GM08714 (cell line): ENCODE measurements at regions not wholly inside any gene's neighbourhood (a gene's known extent, or its start where the extent isn't known, plus 50 kb on each side); places are given as distances from the start of the nearest gene placed in this dataset.

ENCODE experiments used
- H3K4me3 ChIP-seq: fragments of 200-500 bp; sonication (Bioruptor generic); 2 replicates; pipeline ENCODE4 v1.5.1; 2014; ENCODE audit warnings: mild to moderate bottlenecking, low read length, inconsistent platforms
- ZNF274 ChIP-seq: IDR thresholded peaks from 2 replicates; pipeline ENCODE4 v1.6.1; 2012; ENCODE audit warnings: mild to moderate bottlenecking, low read depth, low read length

DNA sequence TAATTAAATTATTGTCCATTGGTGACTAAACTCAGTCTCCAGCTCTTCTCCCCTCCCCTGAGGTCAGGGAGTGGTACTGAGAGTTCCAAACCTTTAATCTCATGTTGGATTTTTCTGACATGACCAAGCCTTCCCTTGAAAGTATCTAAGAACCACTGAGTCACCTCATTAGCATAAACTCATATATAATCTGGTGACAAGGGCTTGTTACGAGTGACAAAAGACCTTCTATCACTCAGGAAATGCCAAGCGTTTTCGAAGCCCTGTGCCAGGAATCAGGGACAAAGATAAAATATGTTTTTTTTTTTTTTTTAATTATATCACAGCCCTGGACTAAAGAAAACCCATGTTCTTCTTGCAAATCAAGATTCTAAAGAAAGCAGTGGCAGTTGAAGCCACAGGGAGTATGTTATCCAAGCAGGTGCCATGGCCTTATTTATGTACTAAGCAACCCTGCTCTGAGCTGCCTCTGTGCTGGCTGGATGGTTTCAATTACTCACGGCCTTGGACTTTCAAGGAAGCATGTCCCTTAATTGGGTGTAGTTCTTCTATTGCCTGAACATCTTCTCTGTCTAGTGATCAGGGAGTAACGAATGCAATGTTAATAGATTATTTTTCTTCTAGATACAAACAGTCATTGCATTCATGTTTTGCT lies 169.0 kb upstream of the PRKCQ start:
- H3K4me3 ChIP-seq, result no peak overlapping the region
- no peak for TF ChIP-seq ZNF274

DNA sequence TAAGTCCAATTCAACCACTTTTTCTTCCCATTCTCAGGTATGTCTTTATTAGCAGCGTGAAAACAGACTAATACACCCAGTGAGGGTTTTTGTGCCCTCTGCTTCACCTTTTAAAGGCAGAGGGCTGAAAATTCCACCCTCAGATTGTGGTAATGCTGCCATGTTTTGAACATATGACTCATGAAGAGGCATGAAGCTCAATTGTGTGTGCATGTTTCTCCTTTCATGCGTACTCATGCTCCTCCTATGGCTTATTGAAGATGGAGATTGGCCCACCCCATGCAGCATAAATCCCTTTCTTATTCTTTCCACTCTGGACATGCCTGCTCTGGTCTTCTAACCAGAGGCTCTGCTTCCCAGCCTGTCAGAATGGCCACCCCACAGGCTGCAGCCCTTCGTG lies 168.0 kb upstream of the PRKCQ start:
- no peak overlapping the region for H3K4me3 ChIP-seq
- TF ChIP-seq ZNF274, result no peak

DNA sequence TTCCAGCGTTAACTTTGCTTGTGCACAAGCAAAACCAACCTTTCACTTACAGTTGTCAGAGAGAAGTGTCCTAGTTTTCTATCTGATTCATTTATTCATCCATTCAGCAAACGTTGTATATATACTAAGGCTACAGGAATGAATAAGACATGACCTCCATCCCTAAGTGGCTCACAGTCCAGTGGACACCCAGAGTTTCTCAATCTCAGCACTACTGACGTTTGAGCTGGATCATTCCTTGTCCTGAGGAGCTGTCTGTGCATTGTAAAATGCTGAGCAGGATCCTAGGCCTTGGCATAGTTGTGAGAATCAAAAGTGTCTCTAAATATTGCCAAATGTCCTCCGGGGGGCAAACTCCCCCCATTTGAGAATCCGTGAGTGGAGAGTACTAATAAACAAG lies 166.7 kb upstream of the PRKCQ start:
- H3K4me3 ChIP-seq, result no peak overlapping the region
- no peak for TF ChIP-seq ZNF274

DNA sequence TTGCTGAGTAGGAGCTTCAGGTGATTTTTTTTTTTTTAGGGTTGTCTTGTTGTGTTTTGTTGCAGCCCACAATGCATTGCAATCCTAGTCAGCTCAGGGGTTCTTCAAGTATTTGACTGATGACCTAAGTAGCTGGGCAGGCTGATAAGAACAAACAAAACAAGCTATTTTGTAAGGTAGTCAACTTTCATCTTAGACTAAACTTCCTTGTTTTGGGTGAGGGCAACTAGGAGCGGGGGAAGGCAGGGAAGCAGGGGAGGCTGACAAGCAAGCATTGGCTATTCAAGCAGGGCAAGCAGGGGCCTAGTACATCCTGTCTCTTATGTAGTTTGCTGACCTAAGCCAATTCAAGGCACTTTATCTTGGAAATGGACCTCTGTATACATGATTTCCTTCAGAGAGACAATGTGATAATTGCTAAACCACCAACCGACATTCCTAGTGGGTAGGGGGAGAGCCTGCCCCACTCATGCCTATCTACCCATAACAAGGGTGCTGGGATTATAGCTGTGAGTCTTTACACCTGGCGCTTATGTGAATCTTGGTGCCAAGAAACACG lies 163.3 kb upstream of the PRKCQ start:
- TF ChIP-seq ZNF274, result no peak
- no peak overlapping the region for H3K4me3 ChIP-seq

DNA sequence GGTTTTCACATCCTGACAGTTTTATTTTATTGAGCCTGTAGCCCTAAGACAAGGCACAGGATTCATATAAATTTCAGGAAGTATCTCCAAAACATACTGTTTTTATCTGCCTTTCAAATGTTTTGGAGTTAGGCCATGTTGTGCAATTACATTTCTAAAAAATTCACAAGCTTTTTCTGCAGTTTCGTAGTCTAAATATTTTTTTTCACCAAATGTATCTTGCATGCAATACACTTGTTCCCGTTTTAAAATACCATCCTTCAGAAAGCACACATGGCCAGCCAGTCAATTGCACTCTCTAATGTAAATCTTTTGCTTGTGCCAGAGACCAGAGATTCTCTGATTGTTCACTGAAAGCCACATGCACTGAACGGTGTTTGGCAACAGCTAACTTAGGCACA lies 161.5 kb upstream of the PRKCQ start:
- no peak for TF ChIP-seq ZNF274
- no peak overlapping the region for H3K4me3 ChIP-seq

DNA sequence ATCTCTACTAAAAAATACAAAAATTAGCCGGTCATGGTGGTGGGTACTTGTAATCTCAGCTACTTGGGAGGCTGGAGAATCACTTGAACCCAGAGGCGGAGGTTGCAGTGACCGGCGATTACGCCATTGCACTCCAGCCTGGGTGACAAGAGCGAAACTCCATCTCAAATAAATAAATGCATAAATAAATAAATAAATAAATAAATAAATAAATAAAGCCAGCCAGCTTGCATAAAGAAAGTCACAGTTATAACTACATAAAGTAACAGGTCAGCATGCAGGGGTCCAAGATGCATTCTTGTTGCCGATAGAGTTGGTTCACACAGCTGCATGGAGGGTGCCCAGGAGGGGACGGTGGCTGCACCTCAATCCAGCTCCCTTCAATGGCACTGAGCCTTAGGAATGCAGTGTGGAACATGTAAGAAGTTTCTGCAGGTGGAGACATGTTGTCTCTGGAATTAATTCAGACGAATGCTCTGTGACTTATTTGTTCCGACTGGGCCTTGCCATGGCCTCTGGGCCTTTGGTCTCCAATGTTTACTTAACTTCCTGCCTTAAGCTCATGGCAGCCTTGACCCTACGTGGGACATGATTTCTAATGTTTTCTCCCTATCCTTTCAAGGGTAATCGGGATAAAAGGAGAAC lies 159.6 kb upstream of the PRKCQ start:
- no peak for TF ChIP-seq ZNF274
- H3K4me3 ChIP-seq, result no peak overlapping the region

DNA sequence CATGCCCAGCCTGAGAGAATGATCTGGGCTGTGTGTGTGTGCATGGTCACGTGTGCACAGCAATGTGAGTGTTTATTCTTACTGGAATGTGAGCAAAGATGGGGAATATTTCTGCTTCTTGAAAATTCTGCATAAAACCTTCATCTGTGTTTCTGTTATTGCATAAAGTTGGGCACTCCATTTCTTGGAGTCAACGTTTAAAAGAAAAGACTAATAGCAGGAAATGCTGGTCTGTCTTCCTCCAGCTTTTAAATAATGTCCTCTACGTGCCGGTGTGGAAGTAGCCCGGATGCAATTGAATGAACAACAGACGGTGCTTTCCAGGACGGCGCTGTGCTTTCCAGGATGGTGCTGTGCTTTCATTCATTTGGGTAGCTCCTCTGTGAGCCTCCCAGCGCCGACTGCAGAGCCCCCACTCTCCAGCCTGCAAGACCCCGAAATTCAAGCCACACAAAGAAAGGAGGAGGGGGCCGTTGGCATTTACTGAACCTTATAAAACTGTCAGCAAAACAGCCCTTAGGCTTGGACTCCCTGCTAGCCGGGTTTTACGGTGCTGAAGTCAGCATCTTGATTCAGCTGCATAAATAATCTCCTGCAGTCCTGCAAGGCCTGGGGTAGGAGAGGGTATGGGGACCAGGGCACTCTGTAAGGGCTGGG lies 158.2 kb upstream of the PRKCQ start:
- H3K4me3 ChIP-seq, result no peak overlapping the region
- TF ChIP-seq ZNF274, result no peak

DNA sequence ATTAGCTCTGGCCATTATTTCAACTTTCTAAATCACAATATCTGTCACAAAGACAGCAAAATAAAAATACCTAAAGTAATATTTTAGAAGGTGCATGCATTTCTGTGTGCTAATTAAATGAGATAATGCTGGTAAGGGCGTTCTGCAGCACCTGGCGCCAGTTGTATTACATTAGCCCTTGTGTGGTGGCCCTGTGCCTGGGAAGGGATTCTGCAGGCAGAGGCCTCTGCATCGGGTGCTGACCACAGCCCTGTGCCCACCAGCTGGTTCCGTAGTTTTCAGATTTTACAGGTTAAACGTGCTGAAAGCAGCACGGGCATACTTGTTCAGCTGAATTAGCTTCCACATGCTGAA lies 157.7 kb upstream of the PRKCQ start:
- TF ChIP-seq ZNF274, result no peak
- no peak overlapping the region for H3K4me3 ChIP-seq

DNA sequence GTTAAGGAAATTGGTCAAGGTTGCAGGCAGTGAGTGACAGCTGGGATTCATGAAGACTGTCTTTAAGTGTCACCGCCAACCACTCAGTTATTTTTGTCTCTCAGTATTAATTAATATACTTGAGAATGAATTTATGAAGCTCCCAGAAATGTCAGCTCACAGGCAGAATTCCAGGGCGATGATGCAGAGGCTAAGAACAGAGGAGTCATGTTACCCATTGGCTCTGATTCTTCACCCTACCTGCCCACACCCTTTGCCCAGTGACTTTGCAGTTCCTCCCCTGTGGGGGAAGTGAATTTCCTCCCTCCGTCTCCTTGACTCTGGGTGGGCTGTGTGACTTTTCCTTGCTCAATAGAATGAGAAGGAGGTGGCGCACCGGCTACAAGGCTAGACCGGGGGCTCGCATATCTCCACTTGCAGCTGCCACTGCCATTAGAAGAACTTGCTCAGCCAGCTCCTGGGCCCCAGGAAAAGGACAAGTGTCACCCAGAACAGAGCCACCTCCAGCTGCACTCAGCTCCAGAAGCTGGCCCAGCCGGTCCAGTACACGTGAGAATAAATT lies 157.1 kb upstream of the PRKCQ start:
- no peak for TF ChIP-seq ZNF274

DNA sequence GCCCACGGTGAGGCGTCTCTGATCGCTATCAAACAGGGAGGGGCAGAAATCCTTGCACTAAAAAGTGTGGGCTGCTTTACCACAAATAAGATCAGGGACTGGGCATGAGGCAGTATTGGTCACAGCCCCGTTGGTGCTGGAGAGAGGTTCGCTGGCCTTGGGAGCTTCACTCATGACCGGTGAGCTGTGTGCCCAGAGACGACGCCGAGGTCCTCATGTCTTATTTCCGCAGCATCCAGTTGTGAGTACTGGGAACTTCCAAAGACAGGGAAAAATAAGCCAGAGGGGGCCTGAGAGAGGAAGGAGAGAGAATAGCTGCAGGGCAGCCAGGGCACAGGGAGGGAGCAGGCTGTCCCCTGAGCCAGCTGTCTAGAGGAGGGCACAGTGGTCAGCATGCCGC lies 154.2 kb upstream of the PRKCQ start:
- TF ChIP-seq ZNF274, result no peak
- H3K4me3 ChIP-seq, result no peak overlapping the region

More for the DNA sequence above, 157.1 kb upstream of the PRKCQ start:
- H3K4me3 ChIP-seq, result no peak overlapping the region

DNA sequence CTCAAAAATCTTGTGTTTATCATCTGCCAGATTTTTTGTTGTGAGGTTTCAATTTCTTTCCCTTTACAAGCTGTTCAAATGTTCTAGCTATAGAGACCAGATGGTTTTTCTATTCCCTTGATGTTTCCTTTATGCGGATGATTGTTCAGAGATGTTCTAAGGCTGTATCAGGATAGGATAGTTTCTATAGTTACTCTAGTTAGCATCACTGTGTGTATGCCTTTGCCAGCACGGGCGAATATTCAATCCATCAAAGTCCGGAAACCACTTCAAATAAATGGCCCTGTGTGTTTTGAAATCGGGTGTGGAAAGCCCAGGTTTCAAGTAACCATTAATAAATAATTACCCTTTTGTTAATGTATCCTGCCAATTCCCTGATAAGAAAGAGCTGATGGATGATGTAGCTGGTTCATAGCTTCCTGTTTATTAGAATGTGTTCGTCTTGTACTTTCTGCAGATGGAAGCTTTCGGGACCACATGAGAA lies 149.8 kb upstream of the PRKCQ start:
- TF ChIP-seq ZNF274, result no peak
- H3K4me3 ChIP-seq, result no peak overlapping the region

DNA sequence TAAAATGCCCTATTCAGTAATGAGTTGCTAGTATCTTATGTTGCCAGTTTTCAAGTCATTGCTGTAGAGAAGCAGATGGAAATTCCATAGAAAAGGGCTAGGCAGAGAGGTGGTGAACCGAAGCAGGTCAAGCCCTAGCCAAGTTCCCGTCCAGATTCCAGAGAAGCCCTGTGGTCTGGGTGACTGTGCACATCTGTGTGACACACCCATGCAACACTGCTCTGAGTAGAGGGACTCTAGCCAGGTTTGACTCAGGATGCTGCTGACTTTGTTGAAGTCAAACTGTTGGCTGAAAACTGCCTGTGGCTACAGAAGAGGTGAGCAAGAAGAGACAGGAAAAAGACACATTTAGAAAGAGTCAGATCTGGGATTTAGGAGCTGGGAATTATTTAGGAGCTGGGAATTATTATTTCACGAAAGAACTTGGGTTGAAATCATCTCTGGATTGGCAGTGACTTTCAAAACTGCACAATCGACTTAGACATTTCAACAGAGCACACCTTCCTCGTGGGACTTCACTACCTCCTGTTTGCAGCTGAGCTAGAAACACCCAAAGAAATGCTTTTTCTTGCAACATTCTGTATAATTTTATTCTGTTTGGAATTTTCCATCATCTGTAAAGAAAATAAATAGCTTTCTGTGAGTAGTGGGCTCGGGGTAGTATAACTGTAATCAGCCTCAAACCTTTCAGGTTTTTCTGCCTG lies 149.1 kb upstream of the PRKCQ start:
- no peak for TF ChIP-seq ZNF274
- no peak overlapping the region for H3K4me3 ChIP-seq

DNA sequence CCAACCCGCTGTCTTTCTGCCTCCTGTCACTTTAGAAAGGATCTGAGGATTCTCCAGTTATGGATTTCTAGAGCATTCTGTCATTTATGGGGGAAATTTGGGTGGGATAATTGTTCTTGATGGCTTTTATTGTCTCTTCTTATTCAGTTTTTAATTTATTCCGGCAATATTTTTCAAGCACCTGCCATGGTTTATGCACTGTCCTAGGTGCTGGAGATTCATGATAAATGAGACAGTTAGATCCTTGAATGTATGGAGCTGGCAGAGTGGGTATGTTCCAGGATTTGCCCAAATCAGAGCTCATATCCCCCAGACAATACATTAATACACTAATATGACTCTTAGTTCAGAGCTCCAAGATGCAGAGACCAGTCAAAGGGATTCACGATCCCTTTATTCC lies 146.8 kb upstream of the PRKCQ start:
- no peak overlapping the region for H3K4me3 ChIP-seq
- no peak for TF ChIP-seq ZNF274

DNA sequence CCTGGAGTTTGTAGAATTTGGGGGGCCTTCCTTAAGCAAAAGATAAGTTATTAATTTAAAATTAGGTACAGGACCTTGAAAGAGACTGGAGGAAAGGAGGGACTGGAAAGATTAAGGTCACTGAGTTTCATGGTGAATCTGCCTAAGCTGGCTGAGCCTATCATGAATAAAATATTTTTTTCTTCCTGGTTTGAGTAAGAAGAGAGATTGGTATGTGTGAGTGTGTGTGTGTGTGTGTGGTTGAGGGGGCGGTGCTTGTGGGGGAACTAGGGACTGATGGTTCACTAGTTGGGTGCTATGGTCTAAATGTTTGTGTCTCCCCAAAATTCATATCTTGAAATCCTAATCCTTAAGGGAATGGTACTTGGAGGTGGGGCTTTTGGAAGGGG lies 142.5 kb upstream of the PRKCQ start:
- no peak overlapping the region for H3K4me3 ChIP-seq
- TF ChIP-seq ZNF274, result no peak

DNA sequence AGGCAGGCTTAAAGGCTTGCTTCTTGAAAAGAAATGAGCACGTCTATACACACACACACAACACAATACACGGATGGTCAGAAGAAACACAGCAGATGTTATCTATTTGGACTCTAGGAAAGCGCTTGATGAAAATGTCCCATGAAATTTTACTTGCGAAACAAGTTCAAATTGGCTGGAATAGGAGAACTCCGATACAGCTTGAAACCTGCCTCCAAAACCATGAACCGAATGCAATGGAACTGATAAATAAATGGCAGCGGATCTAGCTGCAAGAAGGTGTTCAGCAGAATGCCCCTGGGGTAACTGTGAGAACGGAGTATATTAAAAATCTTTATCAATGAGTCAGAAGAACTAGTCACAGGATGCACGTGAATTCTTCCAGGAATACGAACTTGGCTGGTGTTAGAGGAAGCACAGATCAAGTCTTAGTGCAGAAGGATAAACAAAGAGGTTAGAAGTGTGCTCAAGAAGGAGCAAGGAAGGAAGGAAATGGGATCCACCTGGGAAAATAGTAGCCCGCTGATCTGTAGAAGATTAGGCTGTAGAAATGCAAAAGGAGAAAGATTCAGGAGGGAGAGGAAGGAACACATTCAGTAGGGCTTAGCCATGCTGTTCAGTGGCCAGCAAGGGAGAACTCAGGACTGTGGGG lies 142.0 kb upstream of the PRKCQ start:
- no peak overlapping the region for H3K4me3 ChIP-seq
- TF ChIP-seq ZNF274, result no peak
